ENCODE measurements at regions not wholly inside any gene's neighbourhood (a gene's known extent, or its start where the extent isn't known, plus 50 kb on each side); places are given as distances from the start of the nearest gene placed in this dataset.
A peak's percentile ranks its signal among the peaks of the same experiment; 100 is the strongest.

DNA sequence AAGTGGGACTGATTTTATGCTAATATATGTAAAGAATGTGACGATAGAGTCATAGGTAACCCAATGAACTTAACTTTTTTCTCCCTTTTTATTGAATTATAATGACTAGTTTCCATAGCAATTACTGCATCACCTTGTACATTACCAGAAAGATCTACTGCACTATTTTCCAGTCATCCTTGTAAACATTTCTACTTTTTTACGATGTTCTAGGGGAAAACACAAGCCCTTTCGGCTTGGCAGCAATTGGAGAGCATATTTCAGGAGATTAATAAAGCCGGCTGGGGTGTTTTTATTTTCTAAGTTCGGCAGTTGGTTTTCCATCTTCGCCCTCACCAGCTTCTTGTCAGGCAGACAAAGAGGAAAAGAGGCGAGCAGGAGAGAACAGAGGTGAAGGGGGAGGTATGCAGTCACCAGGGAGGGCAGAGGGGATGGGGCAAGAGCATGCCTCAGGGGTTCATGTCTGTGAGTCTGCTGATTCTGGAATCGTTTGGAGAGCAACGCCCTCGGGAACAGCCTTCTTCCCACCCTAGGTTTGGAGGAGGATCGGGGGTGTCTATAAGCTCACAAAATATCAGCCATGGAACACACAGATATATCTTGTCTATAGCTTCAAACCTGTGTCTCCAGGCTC is 476.4 kb downstream of the MIAT start:
- TF ChIP-seq, protein P1, sequence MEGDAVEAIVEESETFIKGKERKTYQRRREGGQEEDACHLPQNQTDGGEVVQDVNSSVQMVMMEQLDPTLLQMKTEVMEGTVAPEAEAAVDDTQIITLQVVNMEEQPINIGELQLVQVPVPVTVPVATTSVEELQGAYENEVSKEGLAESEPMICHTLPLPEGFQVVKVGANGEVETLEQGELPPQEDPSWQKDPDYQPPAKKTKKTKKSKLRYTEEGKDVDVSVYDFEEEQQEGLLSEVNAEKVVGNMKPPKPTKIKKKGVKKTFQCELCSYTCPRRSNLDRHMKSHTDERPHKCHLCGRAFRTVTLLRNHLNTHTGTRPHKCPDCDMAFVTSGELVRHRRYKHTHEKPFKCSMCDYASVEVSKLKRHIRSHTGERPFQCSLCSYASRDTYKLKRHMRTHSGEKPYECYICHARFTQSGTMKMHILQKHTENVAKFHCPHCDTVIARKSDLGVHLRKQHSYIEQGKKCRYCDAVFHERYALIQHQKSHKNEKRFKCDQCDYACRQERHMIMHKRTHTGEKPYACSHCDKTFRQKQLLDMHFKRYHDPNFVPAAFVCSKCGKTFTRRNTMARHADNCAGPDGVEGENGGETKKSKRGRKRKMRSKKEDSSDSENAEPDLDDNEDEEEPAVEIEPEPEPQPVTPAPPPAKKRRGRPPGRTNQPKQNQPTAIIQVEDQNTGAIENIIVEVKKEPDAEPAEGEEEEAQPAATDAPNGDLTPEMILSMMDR (IDR thresholded peaks at IDR 0.05; ENCODE audit: unreplicated experiment) = no peak
- Mint-ChIP-seq H3K27me3 (ENCODE audit: insufficient read depth, unreplicated experiment) (no peaks in the 10 kb centered on the region), H3K27ac (ENCODE audit: low read depth, unreplicated experiment) (peak overlapping the region; percentile 87), H3K36me3 (ENCODE audit: insufficient read depth, unreplicated experiment) (no peaks in the 10 kb centered on the region), H3K9me3 (ENCODE audit: unreplicated experiment) (no peaks in the 10 kb centered on the region), H3K4me1 (ENCODE audit: insufficient read depth, unreplicated experiment) (peaks cover 44% of the 10 kb centered on the region), H3K4me3 (ENCODE audit: unreplicated experiment) (peak overlapping the region; percentile 22)
- peak; percentile 47 for DNase-seq (ENCODE audit: unreplicated experiment)
- CTCF ChIA-PET = interaction anchor here (0.6 kb wide), 2 partner anchors 35 to 109 kb away, joined by 4 to 5 read pairs; no protein-coding TSS in a partner anchor
- no TSS peak for BruUV-seq (replicated peaks)
- intact Hi-C loops (cut with micrococcal nuclease) = no loop called here
- POLR2A ChIA-PET = interaction anchor here (0.8 to 1.4 kb wide), 4 partner anchors 16 to 28 kb away, joined by 3 to 5 read pairs (median 4); no protein-coding TSS in a partner anchor

DNA sequence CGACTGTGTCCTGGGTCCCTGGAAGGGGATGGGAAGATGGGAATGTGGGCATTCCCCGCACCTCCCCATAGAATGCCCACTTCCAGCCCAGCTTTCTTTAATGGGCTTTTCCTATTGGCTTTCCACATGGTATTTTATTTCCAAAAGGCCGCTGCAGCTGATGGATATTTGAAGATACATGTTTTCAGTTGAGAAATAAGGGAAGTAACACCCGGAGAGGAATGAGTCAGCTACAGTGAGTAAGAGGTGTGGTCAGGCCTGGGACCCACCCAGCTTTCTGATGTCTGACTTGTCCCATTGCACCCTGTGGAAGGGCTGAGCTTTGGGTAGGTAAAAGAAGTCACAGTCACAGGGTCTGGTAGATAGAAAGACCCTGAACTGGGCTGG is 476.9 kb downstream of the MIAT start:
- H3K9me3 Mint-ChIP-seq (ENCODE audit: unreplicated experiment) = no peaks in the 10 kb centered on the region
- no TSS peak for BruUV-seq (replicated peaks)
- peak overlapping the region; percentile 22 for H3K4me3 Mint-ChIP-seq (ENCODE audit: unreplicated experiment)
- no peaks in the 10 kb centered on the region for H3K27me3 Mint-ChIP-seq (ENCODE audit: insufficient read depth, unreplicated experiment)
- ChIA-PET POLR2A (interaction anchor here (0.8 to 1.4 kb wide), 4 partner anchors 16 to 29 kb away, joined by 3 to 5 read pairs (median 4); no protein-coding TSS in a partner anchor), CTCF (interaction anchor here (0.6 kb wide), 2 partner anchors 35 to 109 kb away, joined by 4 to 5 read pairs; no protein-coding TSS in a partner anchor)
- intact Hi-C loops (cut with micrococcal nuclease) = no loop called here
- H3K27ac Mint-ChIP-seq (ENCODE audit: low read depth, unreplicated experiment) = peak overlapping the region; percentile 87
- peak; percentile 90 for DNase-seq (ENCODE audit: unreplicated experiment)
- TF ChIP-seq, protein P1 (IDR thresholded peaks at IDR 0.05; ENCODE audit: unreplicated experiment) = no peak
- no peaks in the 10 kb centered on the region for H3K36me3 Mint-ChIP-seq (ENCODE audit: insufficient read depth, unreplicated experiment)
- peaks cover 39% of the 10 kb centered on the region for H3K4me1 Mint-ChIP-seq (ENCODE audit: insufficient read depth, unreplicated experiment)

DNA sequence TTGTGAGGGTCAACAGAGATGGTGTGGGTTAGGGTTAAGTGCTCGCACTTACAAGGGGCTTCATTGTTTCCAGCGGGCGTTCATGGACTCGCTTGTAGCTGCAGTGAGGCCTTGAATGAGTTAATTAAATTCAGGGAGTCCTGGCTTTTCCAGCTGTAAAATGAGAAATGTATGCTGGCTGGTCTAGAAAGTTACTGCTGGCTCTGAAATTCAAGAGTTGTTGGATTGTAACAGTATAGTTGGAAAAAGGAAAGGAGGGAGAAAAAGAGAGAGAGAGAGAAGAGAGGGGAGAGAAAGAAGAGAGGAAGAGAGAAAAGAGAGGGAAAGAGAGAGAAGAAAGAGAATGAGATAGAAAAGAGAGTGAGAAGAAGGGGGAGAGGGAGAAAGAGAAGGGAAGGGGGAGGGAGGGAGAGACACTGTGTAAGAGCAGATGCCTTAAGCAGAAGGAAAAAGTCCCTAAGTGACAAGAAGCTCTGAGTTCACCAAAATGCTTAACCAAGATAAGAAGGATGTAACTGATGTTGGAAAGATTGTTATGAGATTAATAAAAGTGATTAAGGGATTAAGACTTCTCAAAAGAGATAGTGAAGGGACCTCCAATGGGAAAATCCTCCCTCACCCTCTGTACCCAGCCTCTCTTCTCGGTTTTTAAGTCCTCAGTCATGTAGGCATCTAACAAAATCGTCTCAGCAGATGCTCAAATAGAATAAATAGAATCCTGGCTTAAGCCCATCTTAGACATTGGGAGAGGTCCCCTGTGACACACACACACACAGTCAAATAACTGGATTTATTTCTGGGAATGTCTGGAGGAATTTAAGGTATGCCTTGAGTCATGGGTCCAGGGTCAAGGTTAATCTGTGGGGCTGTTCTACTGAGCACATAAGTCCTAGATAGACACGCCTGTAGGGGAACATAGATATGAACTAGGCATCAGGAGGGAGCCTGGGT is 477.9 kb downstream of the MIAT start:
- H3K27me3 Mint-ChIP-seq (ENCODE audit: insufficient read depth, unreplicated experiment) = no peaks in the 10 kb centered on the region
- no peaks in the 10 kb centered on the region for H3K9me3 Mint-ChIP-seq (ENCODE audit: unreplicated experiment)
- ChIA-PET CTCF (interaction anchor here (0.6 kb wide), 1 partner anchor 17 kb away, joined by 3 read pairs; no protein-coding TSS in a partner anchor), POLR2A (no interaction called here)
- no peaks in the 10 kb centered on the region for H3K36me3 Mint-ChIP-seq (ENCODE audit: insufficient read depth, unreplicated experiment)
- intact Hi-C loops (cut with micrococcal nuclease) = no loop called here
- TF ChIP-seq, protein P1 (IDR thresholded peaks at IDR 0.05; ENCODE audit: unreplicated experiment) = no peak
- BruUV-seq (replicated peaks) = no TSS peak
- no peak overlapping the region for H3K27ac Mint-ChIP-seq (ENCODE audit: low read depth, unreplicated experiment)
- peaks cover 44% of the 10 kb centered on the region for H3K4me1 Mint-ChIP-seq (ENCODE audit: insufficient read depth, unreplicated experiment)
- DNase-seq (ENCODE audit: unreplicated experiment) = peak; percentile 28
- H3K4me3 Mint-ChIP-seq (ENCODE audit: unreplicated experiment) = no peak overlapping the region

DNA sequence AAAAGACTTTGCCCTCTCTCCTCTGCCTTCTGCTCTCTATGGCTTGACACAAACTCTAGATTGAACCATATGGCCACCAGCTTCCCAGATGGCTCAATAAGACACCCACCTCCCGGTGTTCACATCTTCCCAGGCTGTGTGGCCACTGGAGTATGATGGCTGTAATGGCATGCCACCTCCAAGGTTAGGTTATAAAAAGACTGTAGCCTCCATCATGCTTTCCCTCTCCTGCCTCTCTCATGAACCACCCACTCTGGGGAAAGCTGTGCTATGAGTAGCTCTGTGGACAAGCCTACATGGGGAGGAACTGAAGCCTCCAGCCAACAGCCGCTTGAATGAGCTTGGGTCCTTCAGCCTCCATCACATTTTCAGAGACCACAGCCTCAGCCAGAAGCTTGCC is 479.2 kb downstream of the MIAT start:
- ChIA-PET POLR2A (interaction anchor here (1.0 kb wide), 1 partner anchor 327 kb away, joined by 3 read pairs; no protein-coding TSS in a partner anchor), CTCF (no interaction called here)
- TF ChIP-seq, protein P1 (IDR thresholded peaks at IDR 0.05; ENCODE audit: unreplicated experiment) = no peak
- DNase-seq (ENCODE audit: unreplicated experiment) = no peak
- Mint-ChIP-seq H3K4me3 (ENCODE audit: unreplicated experiment) (no peak overlapping the region), H3K27ac (ENCODE audit: low read depth, unreplicated experiment) (no peak overlapping the region), H3K36me3 (ENCODE audit: insufficient read depth, unreplicated experiment) (no peaks in the 10 kb centered on the region), H3K27me3 (ENCODE audit: insufficient read depth, unreplicated experiment) (peaks cover 10% of the 10 kb centered on the region), H3K9me3 (ENCODE audit: unreplicated experiment) (no peaks in the 10 kb centered on the region), H3K4me1 (ENCODE audit: insufficient read depth, unreplicated experiment) (peaks cover 46% of the 10 kb centered on the region)
- intact Hi-C loops (cut with micrococcal nuclease) = no loop called here
- no TSS peak for BruUV-seq (replicated peaks)
